ENCODE measurements at regions not wholly inside any gene's neighbourhood (a gene's known extent, or its start where the extent isn't known, plus 50 kb on each side); places are given as distances from the start of the nearest gene placed in this dataset.

GRCh38 chr2:225114786-225115323 lies 72.6 kb upstream of the DOCK10 start:
- no peak for DNase-seq
- TF ChIP-seq CTCF (IDR thresholded peaks at IDR 0.05; ENCODE audit: low read depth, low read length, missing control alignments), result no peak
- Histone ChIP-seq H3K27me3 (replicated peaks) (no peaks in the 10 kb centered on the region), H3K27ac (no peak overlapping the region), H3K36me3 (replicated peaks) (no peaks in the 10 kb centered on the region), H3K4me3 (ENCODE audit: low read depth, low read length) (no peak overlapping the region)
- in situ Hi-C loops (cut with HindIII; ENCODE audit: low pct_ligation_motif_present, low sequenced_read_pairs), result no loop called here

GRCh38 chr2:225113371-225114015 lies 71.2 kb upstream of the DOCK10 start:
- Histone ChIP-seq H3K27me3 (replicated peaks) (no peaks in the 10 kb centered on the region), H3K36me3 (replicated peaks) (no peaks in the 10 kb centered on the region), H3K27ac (no peak overlapping the region), H3K4me3 (ENCODE audit: low read depth, low read length) (no peak overlapping the region)
- no peak for DNase-seq
- in situ Hi-C loops (cut with HindIII; ENCODE audit: low pct_ligation_motif_present, low sequenced_read_pairs), result no loop called here
- TF ChIP-seq CTCF (IDR thresholded peaks at IDR 0.05; ENCODE audit: low read depth, low read length, missing control alignments), result no peak

- H3K4me3 ChIP-seq (ENCODE audit: low read depth, low read length), result no peak overlapping the region
- H3K27me3 ChIP-seq (replicated peaks), result no peaks in the 10 kb centered on the region
- in situ Hi-C loops (cut with HindIII; ENCODE audit: low pct_ligation_motif_present, low sequenced_read_pairs), result no loop called here
- H3K36me3 ChIP-seq (replicated peaks), result no peaks in the 10 kb centered on the region
- no peak overlapping the region for H3K27ac ChIP-seq
- no peak for TF ChIP-seq CTCF (IDR thresholded peaks at IDR 0.05; ENCODE audit: low read depth, low read length, missing control alignments)
- DNase-seq, result no peak
Measured at GRCh38 chr2:225112362-225113126, 70.3 kb upstream of the DOCK10 start.

GRCh38 chr2:225108805-225109204 lies 66.5 kb upstream of the DOCK10 start:
- no peak for TF ChIP-seq CTCF (IDR thresholded peaks at IDR 0.05; ENCODE audit: low read depth, low read length, missing control alignments)
- H3K27ac ChIP-seq, result no peak overlapping the region
- no peaks in the 10 kb centered on the region for H3K27me3 ChIP-seq (replicated peaks)
- H3K4me3 ChIP-seq (ENCODE audit: low read depth, low read length), result no peak overlapping the region
- in situ Hi-C loops (cut with HindIII; ENCODE audit: low pct_ligation_motif_present, low sequenced_read_pairs), result no loop called here
- no peaks in the 10 kb centered on the region for H3K36me3 ChIP-seq (replicated peaks)
- DNase-seq, result no peak

- in situ Hi-C loops (cut with HindIII; ENCODE audit: low pct_ligation_motif_present, low sequenced_read_pairs), result no loop called here
- Histone ChIP-seq H3K4me3 (ENCODE audit: low read depth, low read length) (no peak overlapping the region), H3K36me3 (replicated peaks) (no peaks in the 10 kb centered on the region), H3K27me3 (replicated peaks) (no peaks in the 10 kb centered on the region), H3K27ac (peak overlapping the region; percentile 84)
- DNase-seq, result peak; percentile 47
- TF ChIP-seq CTCF (IDR thresholded peaks at IDR 0.05; ENCODE audit: low read depth, low read length, missing control alignments), result no peak
Measured at GRCh38 chr2:225104971-225105370, 62.7 kb upstream of the DOCK10 start.
